Endothelial cell of umbilical vein (primary cell): ENCODE measurements at regions not wholly inside any gene's neighbourhood (a gene's known extent, or its start where the extent isn't known, plus 50 kb on each side); places are given as distances from the start of the nearest gene placed in this dataset.

Experiments used
- BruUV-seq: library from RNA; stranded (reverse); fragments of 400-500 nt; replicated peaks from 2 replicates; lab custom pipeline; 2021; lab: Mats Ljungman, UMichigan
- CTCF ChIA-PET: fragments of 300-600, 350-600 bp; sonication (Branson Sonifier 250); formaldehyde crosslinking; loops from one replicate; lab custom pipeline; 2021; ENCODE audit warnings: antibody characterized with exemption, inconsistent platforms; lab: Charles Lee
- POLR2A ChIA-PET: fragments of 300-600, 350-600 bp; sonication (Branson Sonifier 250); formaldehyde crosslinking; loops from one replicate; lab custom pipeline; 2021; ENCODE audit warnings: antibody characterized with exemption, inconsistent platforms; lab: Charles Lee
- DNase-seq: peaks from one replicate; pipeline ENCODE4 v3.0.0-alpha.2; 2011; ENCODE audit warnings: low read depth, low spot score
- FAIRE-seq: peaks from 2 replicates; lab custom pipeline; 2011; peaks lifted over from hg19 to GRCh38; lab: Jason Lieb, UNC
- H2AFZ ChIP-seq: 2 replicates; pipeline ENCODE4 v1.6.0; 2012; ENCODE audit warnings: low read depth, low read length, control low read depth, inconsistent platforms
- H3K27ac ChIP-seq: 2 replicates; pipeline ENCODE4 v1.5.1; 2011; ENCODE audit warnings: low read depth, mild to moderate bottlenecking, control low read depth, low read length, moderate library complexity; ENCODE audit not compliant: insufficient read depth
- H3K27me3 ChIP-seq, 2 experiments: 2 replicates each; pipeline versions ENCODE4 v1.6.0 to v1.6.1; 2011; ENCODE audit warnings: low read length in 2 of 2, mixed read lengths in 1 of 2; ENCODE audit not compliant: control insufficient read depth in 2 of 2, insufficient read depth in 2 of 2
- H3K36me3 ChIP-seq, 2 experiments: 2 replicates in 1 of 2; 3 replicates in 1 of 2; pipeline ENCODE4 v1.5.1; 2011; ENCODE audit warnings: low read length in 2 of 2, mild to moderate bottlenecking in 1 of 2, moderate library complexity in 1 of 2; ENCODE audit not compliant: control insufficient read depth in 2 of 2, insufficient read depth in 2 of 2; ENCODE audit errors: extremely low read depth in 1 of 2
- H3K4me1 ChIP-seq: 3 replicates; pipeline ENCODE4 v1.5.1; 2011; ENCODE audit warnings: mild to moderate bottlenecking, low read length; ENCODE audit not compliant: control insufficient read depth, insufficient read depth; ENCODE audit errors: extremely low read depth
- H3K4me2 ChIP-seq: 2 replicates; pipeline ENCODE4 v1.6.1; 2011; ENCODE audit warnings: low read length, control low read depth, mixed read lengths; ENCODE audit not compliant: insufficient read depth
- H3K4me3 ChIP-seq, 3 experiments: fragments of 200-600 bp in 1 of 3; sonication (generic), shearing (Covaris generic) in 1 of 3; replicated peaks in 1 of 3; 2 replicates each; pipeline ENCODE4 v1.5.1; 2011 to 2016; ENCODE audit warnings: control low read depth in 3 of 3, low read length in 3 of 3, mild to moderate bottlenecking in 2 of 3, inconsistent platforms in 1 of 3, low read depth in 1 of 3, moderate library complexity in 1 of 3; ENCODE audit not compliant: insufficient read depth in 1 of 3
- H3K79me2 ChIP-seq: 2 replicates; pipeline ENCODE4 v1.6.0; 2012; ENCODE audit warnings: low read length, inconsistent platforms; ENCODE audit not compliant: control insufficient read depth, insufficient read depth
- H3K9ac ChIP-seq: replicated peaks from 2 replicates; pipeline ENCODE3; 2011; ENCODE audit warnings: low read length, control low read depth; ENCODE audit not compliant: insufficient read depth; ENCODE audit errors: extremely low read depth
- H3K9me1 ChIP-seq: replicated peaks from 3 replicates; pipeline ENCODE4 v1.6.0; 2011; ENCODE audit warnings: mild to moderate bottlenecking, low read length; ENCODE audit not compliant: control insufficient read depth, insufficient read depth; ENCODE audit errors: extremely low read depth
- H3K9me3 ChIP-seq: replicated peaks from 2 replicates; pipeline ENCODE4 v1.5.1; 2012; ENCODE audit warnings: low read length, inconsistent platforms; ENCODE audit not compliant: control insufficient read depth, insufficient read depth
- H4K20me1 ChIP-seq: replicated peaks from 2 replicates; pipeline ENCODE3; 2011; ENCODE audit warnings: mild to moderate bottlenecking, low read length; ENCODE audit not compliant: control insufficient read depth, insufficient read depth; ENCODE audit errors: extremely low read depth
- CTCF ChIP-seq, 2 donors: IDR thresholded peaks; 1 replicate in 1 of 2; 2 replicates in 1 of 2; pipeline ENCODE4 v1.5.1; 2011; ENCODE audit warnings: low read length in 2 of 2, mild to moderate bottlenecking in 2 of 2, moderate library complexity in 2 of 2, control low read depth in 1 of 2, inconsistent platforms in 1 of 2, low read depth in 1 of 2; ENCODE audit not compliant: insufficient read depth in 1 of 2; ENCODE audit errors: extremely low read depth in 1 of 2
- EZH2 ChIP-seq: IDR thresholded peaks from 2 replicates; pipeline ENCODE4 v1.6.1; 2012; ENCODE audit warnings: borderline replicate concordance, low read depth, mild to moderate bottlenecking, moderate library complexity, low read length, inconsistent platforms; ENCODE audit not compliant: severe bottlenecking
- FOS ChIP-seq: IDR thresholded peaks from 2 replicates; pipeline ENCODE4 v1.6.1; 2011; ENCODE audit warnings: mild to moderate bottlenecking, low read length, moderate library complexity, borderline replicate concordance; ENCODE audit not compliant: insufficient read depth
- JUN ChIP-seq: IDR thresholded peaks from 2 replicates; pipeline ENCODE4 v1.6.1; 2011; ENCODE audit warnings: borderline replicate concordance, low read depth; ENCODE audit not compliant: insufficient read length, insufficient read depth
- MAX ChIP-seq: IDR thresholded peaks from 2 replicates; pipeline ENCODE4 v1.6.1; 2011; ENCODE audit not compliant: insufficient read depth, insufficient read length
- POLR2A ChIP-seq: IDR thresholded peaks from 2 replicates; pipeline ENCODE4 v1.6.1; 2012; ENCODE audit warnings: low read depth, mild to moderate bottlenecking, control low read depth, low read length
- POLR2AphosphoS5 ChIP-seq: IDR thresholded peaks from 2 replicates; pipeline ENCODE4 v1.6.1; 2012; ENCODE audit warnings: low read depth, mild to moderate bottlenecking, control low read depth, low read length, moderate library complexity; ENCODE audit not compliant: insufficient read depth
- dilution Hi-C: fragments of 300-500 bp; cut with MboI; formaldehyde crosslinking; loops from one replicate; pipeline ENCODE4 v1.15.0; 2019; ENCODE audit warnings: low sequenced_read_pairs; ENCODE audit not compliant: extremely low pct_ligation_motif_present
- intact Hi-C: fragments of 100-400 bp; cut with micrococcal nuclease; formaldehyde crosslinking; loops from one replicate; pipeline ENCODE4 v1.10.0; 2022

GRCh38 chr11:70670676-70671034 is 272.3 kb downstream of the CTTN start:
- DNase-seq, result no peak
- no peaks in the 10 kb centered on the region for H3K79me2 ChIP-seq
- no peak overlapping the region for H3K27ac ChIP-seq
- FAIRE-seq, result no peak
- H3K4me3 ChIP-seq, result no peak overlapping the region
- no peaks in the 10 kb centered on the region for H3K36me3 ChIP-seq
- intact Hi-C loops, result no loop called here
- no peaks in the 10 kb centered on the region for H3K27me3 ChIP-seq
- H3K9me3 ChIP-seq, result no peaks in the 10 kb centered on the region
- CTCF ChIA-PET, result no interaction called here
- H3K9me1 ChIP-seq, result no peaks in the 10 kb centered on the region
- H3K9ac ChIP-seq, result no peak overlapping the region
- TF ChIP-seq POLR2AphosphoS5 (no peak), JUN (no peak)
- dilution Hi-C loops, result no loop called here
- BruUV-seq, result no TSS peak
- H3K4me2 ChIP-seq, result no peak overlapping the region
- H2AFZ ChIP-seq, result no peak overlapping the region
- POLR2A ChIA-PET, result no interaction called here
- no peaks in the 10 kb centered on the region for H3K4me1 ChIP-seq
- H4K20me1 ChIP-seq, result no peaks in the 10 kb centered on the region

GRCh38 chr11:70671083-70671482 is 272.8 kb downstream of the CTTN start:
- BruUV-seq, result no TSS peak
- TF ChIP-seq JUN (no peak), EZH2 (no peak), POLR2AphosphoS5 (no peak), FOS (no peak), MAX (no peak), CTCF (IDR thresholded peaks at IDR 0.05; ENCODE audit: extremely low read depth in 1 of 2, insufficient read depth in 1 of 2, low read depth in 1 of 2, low read length in 2 of 2) (no peak), POLR2A (no peak)
- Histone ChIP-seq H3K36me3 (no peaks in the 10 kb centered on the region), H3K27me3 (no peaks in the 10 kb centered on the region), H3K4me2 (no peak overlapping the region), H3K9me3 (no peaks in the 10 kb centered on the region), H3K4me1 (no peaks in the 10 kb centered on the region), H3K9ac (no peak overlapping the region), H3K79me2 (no peaks in the 10 kb centered on the region), H3K4me3 (no peak overlapping the region), H3K27ac (no peak overlapping the region), H2AFZ (no peak overlapping the region), H4K20me1 (no peaks in the 10 kb centered on the region), H3K9me1 (no peaks in the 10 kb centered on the region)
- POLR2A ChIA-PET, result no interaction called here
- dilution Hi-C loops, result no loop called here
- DNase-seq (no peak), FAIRE-seq (no peak)
- CTCF ChIA-PET, result no interaction called here
- intact Hi-C loops, result no loop called here
